HepG2 (cell line): ENCODE measurements at regions not wholly inside any gene's neighbourhood (a gene's known extent, or its start where the extent isn't known, plus 50 kb on each side); places are given as distances from the start of the nearest gene placed in this dataset.

Source experiments
- ATAC-seq: fragments of 200-7000 bp; cut with Tn5 transposase; 3 replicates; pipeline ENCODE4 v1.9.1; 2020; ENCODE audit warnings: mild to moderate bottlenecking, moderate library complexity
- BruUV-seq: library from RNA; stranded (reverse); fragments of 400-500 nt; replicated peaks from 2 replicates; lab custom pipeline; 2021; lab: Mats Ljungman, UMichigan
- CTCF ChIA-PET: fragments of 300-600 bp; formaldehyde crosslinking; extraction: SDS; loops from one replicate; lab custom pipeline; 2021; ENCODE audit warnings: low total read pairs, inconsistent platforms, low intra/inter-chr PET ratio; lab: Yijun Ruan, JAX
- POLR2A ChIA-PET: fragments of 350-600 bp; sonication (Branson Sonifier 250); formaldehyde crosslinking; loops from one replicate; lab custom pipeline; 2020; ENCODE audit warnings: antibody characterized with exemption, inconsistent platforms; lab: Yijun Ruan, JAX
- DNase-seq: peaks from one replicate; pipeline ENCODE4 v3.0.0-alpha.2; 2015; ENCODE audit warnings: low spot score
- FAIRE-seq: peaks from 3 replicates; lab custom pipeline; 2011; peaks lifted over from hg19 to GRCh38; lab: Jason Lieb, UNC
- H2AFZ ChIP-seq: one replicate; pipeline ENCODE4 v1.6.1; 2011; ENCODE audit warnings: low read length, inconsistent platforms
- H3K27ac ChIP-seq: fragments of 300-600 bp; 3 replicates; pipeline ENCODE4 v1.8.0; 2011; ENCODE audit warnings: mixed run types, mild to moderate bottlenecking, mixed read lengths, low read length, inconsistent platforms; ENCODE audit not compliant: insufficient read depth; ENCODE audit errors: extremely low read length
- H3K27me3 ChIP-seq, 2 experiments: fragments of 200-600 bp in 1 of 2; 2 replicates in 1 of 2; 3 replicates in 1 of 2; pipeline versions ENCODE4 v1.6.0 to v1.8.0; 2011; ENCODE audit warnings: low read length in 2 of 2, mild to moderate bottlenecking in 2 of 2, moderate library complexity in 2 of 2, inconsistent platforms in 1 of 2; ENCODE audit not compliant: insufficient read depth in 2 of 2, control insufficient read depth in 1 of 2
- H3K36me3 ChIP-seq, 2 experiments: fragments of 200-600 bp in 1 of 2; replicated peaks in 1 of 2; 2 replicates in 1 of 2; 3 replicates in 1 of 2; pipeline versions ENCODE4 v1.5.1 to v1.8.0; 2011; ENCODE audit warnings: low read length in 2 of 2, inconsistent platforms in 1 of 2; ENCODE audit not compliant: insufficient read depth in 2 of 2, control insufficient read depth in 1 of 2
- H3K4me1 ChIP-seq: 2 replicates; pipeline ENCODE4 v1.5.1; 2012; ENCODE audit warnings: low read length, inconsistent platforms; ENCODE audit not compliant: insufficient read depth
- H3K4me2 ChIP-seq: 2 replicates; pipeline ENCODE4 v1.6.0; 2011; ENCODE audit warnings: low read depth, low read length, inconsistent platforms
- H3K4me3 ChIP-seq, 3 experiments: fragments of 200-600 bp in 1 of 3; sonication (generic), shearing (Covaris generic) in 1 of 3; replicated peaks in 1 of 3; 2 replicates each; pipeline ENCODE4 v1.5.1; 2011 to 2016; ENCODE audit warnings: low read length in 3 of 3, inconsistent platforms in 2 of 3, low read depth in 2 of 3, mild to moderate bottlenecking in 2 of 3, control low read depth in 1 of 3, mixed read lengths in 1 of 3; ENCODE audit not compliant: insufficient read depth in 1 of 3
- H3K79me2 ChIP-seq: one replicate; pipeline ENCODE4 v1.6.1; 2011; ENCODE audit warnings: low read length, inconsistent platforms; ENCODE audit not compliant: insufficient read depth
- H3K9ac ChIP-seq: 2 replicates; pipeline ENCODE4 v1.6.0; 2011; ENCODE audit warnings: mild to moderate bottlenecking, low read depth, low read length, inconsistent platforms; ENCODE audit not compliant: insufficient read depth
- H3K9me3 ChIP-seq: 2 replicates; pipeline ENCODE4 v1.5.1; 2012; ENCODE audit warnings: mild to moderate bottlenecking, low read length
- H4K20me1 ChIP-seq: 2 replicates; pipeline ENCODE4 v1.6.0; 2011; ENCODE audit warnings: inconsistent platforms, mild to moderate bottlenecking, low read length, moderate library complexity; ENCODE audit not compliant: insufficient read depth
- FOXJ3 ChIP-seq: sonication (generic); formaldehyde crosslinking; IDR thresholded peaks from 2 replicates; pipeline ENCODE4 v1.4.0; 2020; ENCODE audit warnings: missing genetic modification reagents, mild to moderate bottlenecking, borderline replicate concordance
- HNF4A ChIP-seq: sonication (generic); formaldehyde crosslinking; IDR thresholded peaks from 2 replicates; pipeline ENCODE4 v1.4.0; 2020; ENCODE audit warnings: missing genetic modification reagents
- HOXD1 ChIP-seq: sonication (generic); formaldehyde crosslinking; IDR thresholded peaks from 2 replicates; pipeline ENCODE4 v1.5.0; 2020; ENCODE audit warnings: missing genetic modification reagents
- KAT2B ChIP-seq: fragments of 150-350 bp; IDR thresholded peaks from 2 replicates; pipeline ENCODE4 v1.6.1; 2014; ENCODE audit warnings: low read depth, low read length, borderline replicate concordance
- KIAA2018 ChIP-seq: sonication (generic); formaldehyde crosslinking; IDR thresholded peaks from 2 replicates; pipeline ENCODE4 v1.5.0; 2020; ENCODE audit warnings: mild to moderate bottlenecking, missing genetic modification reagents, borderline replicate concordance
- POLR2A ChIP-seq, 2 experiments: IDR thresholded peaks; 2 replicates each; pipeline ENCODE4 v1.6.1; 2011; ENCODE audit warnings: low read depth in 2 of 2, low read length in 2 of 2, mild to moderate bottlenecking in 1 of 2, moderate library complexity in 1 of 2; ENCODE audit not compliant: insufficient read depth in 1 of 2
- RFX1 ChIP-seq: fragments of 450-650 bp; IDR thresholded peaks from 2 replicates; pipeline ENCODE4 v1.6.1; 2017
- ZBTB3 ChIP-seq: sonication (generic); formaldehyde crosslinking; IDR thresholded peaks from 2 replicates; pipeline ENCODE4 v1.4.0; 2020; ENCODE audit warnings: low read depth, mild to moderate bottlenecking, moderate library complexity, missing genetic modification reagents, borderline replicate concordance
- ZC3H4 ChIP-seq: sonication (generic); formaldehyde crosslinking; IDR thresholded peaks from 2 replicates; pipeline ENCODE4 v1.4.0; 2020; ENCODE audit warnings: missing genetic modification reagents, borderline replicate concordance
- ZFP41 ChIP-seq: sonication (generic); formaldehyde crosslinking; IDR thresholded peaks from 2 replicates; pipeline ENCODE4 v1.4.0; 2020; ENCODE audit warnings: mild to moderate bottlenecking, missing genetic modification reagents, borderline replicate concordance
- ZNF205 ChIP-seq: IDR thresholded peaks from 2 replicates; pipeline ENCODE4 v1.6.1; 2018; ENCODE audit warnings: missing biosample characterization, missing genetic modification reagents
- ZNF550 ChIP-seq: sonication (generic); formaldehyde crosslinking; IDR thresholded peaks from 2 replicates; pipeline ENCODE4 v1.4.0; 2020; ENCODE audit warnings: mild to moderate bottlenecking, missing genetic modification reagents, borderline replicate concordance
- ZNF605 ChIP-seq: sonication (generic); formaldehyde crosslinking; IDR thresholded peaks from 2 replicates; pipeline ENCODE4 v1.8.0; 2022; ENCODE audit warnings: mild to moderate bottlenecking, missing genetic modification reagents
- ZNF788 ChIP-seq: sonication (generic); formaldehyde crosslinking; IDR thresholded peaks from 2 replicates; pipeline ENCODE4 v1.5.0; 2020; ENCODE audit warnings: mild to moderate bottlenecking, missing genetic modification reagents, borderline replicate concordance
- WGBS: methylation state at CpG from one replicate; pipeline ENCODE4 v1.1.6; 2017; ENCODE audit warnings: low lambda C conversion rate; 5-methylcytosine and 5-hydroxymethylcytosine counted together
- in situ Hi-C: cut with HindIII; loops from 2 replicates; pipeline ENCODE4 v1.10.0; 2017; ENCODE audit warnings: low pct_unique_long_range_greater_than_20kb; ENCODE audit not compliant: extremely low pct_ligation_motif_present
- intact Hi-C: fragments of 100-400 bp; cut with micrococcal nuclease; formaldehyde crosslinking; loops from one replicate; pipeline ENCODE4 v1.10.0; 2022; ENCODE audit not compliant: unreplicated experiment

GRCh38 chr1:5464366-5464765 lies 527.9 kb downstream of the NPHP4 start:
- intact Hi-C loops: no loop called here
- Histone ChIP-seq H3K36me3 (no peaks in the 10 kb centered on the region), H3K4me3 (no peak overlapping the region), H3K4me1 (no peaks in the 10 kb centered on the region), H3K79me2 (no peaks in the 10 kb centered on the region), H3K9me3 (no peaks in the 10 kb centered on the region; the same call in 1 of the 2 replicates), H4K20me1 (no peaks in the 10 kb centered on the region), H3K9ac (no peak overlapping the region), H3K4me2 (no peak overlapping the region), H2AFZ (no peak overlapping the region), H3K27ac (no peak overlapping the region), H3K27me3 (no peaks in the 10 kb centered on the region; a peak in 2 of 5 replicates)
- FAIRE-seq (no peak), ATAC-seq (no peak), DNase-seq (no peak)
- ChIA-PET CTCF (no interaction called here), POLR2A (no interaction called here)
- 41% methylated on average over 6 of the region's 11 CpGs for WGBS
- in situ Hi-C loops: no loop called here
- no TSS peak for BruUV-seq
- TF ChIP-seq ZNF205 (CRISPR knock-in tag): no peak
- no peak for TF ChIP-seq HNF4A (CRISPR knock-in tag)
- no peak for TF ChIP-seq RFX1
- no peak for TF ChIP-seq ZNF788 (CRISPR knock-in tag)
- TF ChIP-seq FOXJ3 (CRISPR knock-in tag): no peak
- TF ChIP-seq KAT2B: no peak
- TF ChIP-seq ZFP41 (CRISPR knock-in tag): no peak
- no peak for TF ChIP-seq KIAA2018 (CRISPR knock-in tag)
- TF ChIP-seq POLR2A (IDR thresholded peaks at IDR 0.05; ENCODE audit: insufficient read depth in 1 of 2, low read depth in 2 of 2, low read length in 2 of 2): no peak
- no peak for TF ChIP-seq ZBTB3 (CRISPR knock-in tag)
- no peak for TF ChIP-seq ZC3H4 (CRISPR knock-in tag)
- TF ChIP-seq HOXD1 (CRISPR knock-in tag): no peak
- no peak for TF ChIP-seq ZNF605 (CRISPR knock-in tag)
- TF ChIP-seq ZNF550 (CRISPR knock-in tag): no peak
